BE2C (cell line): ENCODE measurements at regions not wholly inside any gene's neighbourhood (a gene's known extent, or its start where the extent isn't known, plus 50 kb on each side); places are given as distances from the start of the nearest gene placed in this dataset.

Experiments
- DNase-seq: peaks from one replicate; pipeline ENCODE4 v3.0.0-alpha.2; 2020
- H3K27me3 ChIP-seq: fragments of 250-450 bp; sonication (Bioruptor Pico); 2 replicates; pipeline ENCODE4 v1.5.1; 2020; ENCODE audit warnings: mild to moderate bottlenecking
- H3K36me3 ChIP-seq: fragments of 250-450 bp; sonication (Bioruptor Pico); 2 replicates; pipeline ENCODE4 v1.5.1; 2020; ENCODE audit warnings: mild to moderate bottlenecking
- H3K4me1 ChIP-seq: fragments of 250-450 bp; sonication (Bioruptor Pico); 2 replicates; pipeline ENCODE4 v1.5.1; 2020
- H3K4me3 ChIP-seq: 2 replicates; pipeline ENCODE4 v1.5.1; 2011; ENCODE audit warnings: low read depth, low read length
- H3K9me3 ChIP-seq: fragments of 250-450 bp; sonication (Bioruptor Pico); 2 replicates; pipeline ENCODE4 v1.5.1; 2020
- CTCF ChIP-seq: IDR thresholded peaks from 2 replicates; pipeline ENCODE4 v1.5.1; 2012; ENCODE audit warnings: mild to moderate bottlenecking, low read depth, low read length

GRCh38 chr12:71036526-71036925 is 116.0 kb upstream of the PTPRR start:
- no peak for TF ChIP-seq CTCF
- no peaks in the 10 kb centered on the region for H3K27me3 ChIP-seq
- 0 out of 2 replicates have a peak, but pooled peaks cover 2% of the 10 kb centered on the region for H3K9me3 ChIP-seq
- H3K4me3 ChIP-seq, result no peak overlapping the region
- no peaks in the 10 kb centered on the region; the same call in 1 of the 2 replicates for H3K4me1 ChIP-seq
- DNase-seq, result no peak
- no peaks in the 10 kb centered on the region for H3K36me3 ChIP-seq

- H3K4me1 ChIP-seq, result peaks cover 3% of the 10 kb centered on the region
- no peaks in the 10 kb centered on the region for H3K36me3 ChIP-seq
- H3K4me3 ChIP-seq, result no peak overlapping the region
- no peak for DNase-seq
- no peak for TF ChIP-seq CTCF
- no peaks in the 10 kb centered on the region for H3K27me3 ChIP-seq
- H3K9me3 ChIP-seq, result 0 out of 2 replicates have a peak, but pooled peaks cover 2% of the 10 kb centered on the region
Measured at GRCh38 chr12:71032933-71033332, 112.4 kb upstream of the PTPRR start.

GRCh38 chr12:71029302-71029701 is 108.8 kb upstream of the PTPRR start:
- Histone ChIP-seq H3K9me3 (0 out of 2 replicates have a peak, but pooled peaks cover 2% of the 10 kb centered on the region), H3K36me3 (no peaks in the 10 kb centered on the region), H3K4me3 (no peak overlapping the region), H3K27me3 (no peaks in the 10 kb centered on the region), H3K4me1 (peaks cover 3% of the 10 kb centered on the region)
- DNase-seq, result no peak
- TF ChIP-seq CTCF, result no peak

- Histone ChIP-seq H3K4me3 (no peak overlapping the region), H3K36me3 (no peaks in the 10 kb centered on the region), H3K9me3 (no peaks in the 10 kb centered on the region), H3K4me1 (peaks cover 3% of the 10 kb centered on the region), H3K27me3 (no peaks in the 10 kb centered on the region)
- no peak for TF ChIP-seq CTCF
- DNase-seq, result no peak
Measured at GRCh38 chr12:71027856-71028255, 107.3 kb upstream of the PTPRR start.

- no peaks in the 10 kb centered on the region for H3K36me3 ChIP-seq
- DNase-seq, result no peak
- no peak for TF ChIP-seq CTCF
- no peaks in the 10 kb centered on the region for H3K9me3 ChIP-seq
- H3K4me3 ChIP-seq, result no peak overlapping the region
- 0 out of 2 replicates have a peak, but pooled peaks cover 2% of the 10 kb centered on the region for H3K4me1 ChIP-seq
- no peaks in the 10 kb centered on the region for H3K27me3 ChIP-seq
Measured at GRCh38 chr12:71024827-71025226, 104.3 kb upstream of the PTPRR start.

- Histone ChIP-seq H3K36me3 (no peaks in the 10 kb centered on the region), H3K9me3 (no peaks in the 10 kb centered on the region), H3K4me1 (0 out of 2 replicates have a peak, but pooled peaks cover 2% of the 10 kb centered on the region), H3K27me3 (no peaks in the 10 kb centered on the region), H3K4me3 (no peak overlapping the region)
- DNase-seq, result no peak
- no peak for TF ChIP-seq CTCF
Measured at GRCh38 chr12:71024281-71024680, 103.7 kb upstream of the PTPRR start.
